Caco-2 (cell line): ENCODE measurements at regions not wholly inside any gene's neighbourhood (a gene's known extent, or its start where the extent isn't known, plus 50 kb on each side); places are given as distances from the start of the nearest gene placed in this dataset.

Experiments
- BruUV-seq: library from RNA; stranded (reverse); fragments of 400-500 nt; replicated peaks from 2 replicates; lab custom pipeline; 2021; lab: Mats Ljungman, UMichigan
- CTCF ChIA-PET: fragments of 300-600 bp; sonication (Branson Sonifier 250); formaldehyde crosslinking; loops from one replicate; lab custom pipeline; 2022; ENCODE audit warnings: antibody characterized with exemption; lab: Charles Lee
- POLR2A ChIA-PET: fragments of 300-600 bp; sonication (Branson Sonifier 250); formaldehyde crosslinking; loops from one replicate; lab custom pipeline; 2022; ENCODE audit warnings: antibody characterized with exemption; lab: Charles Lee
- DNase-seq, 2 experiments: peaks; one replicate each; pipeline versions ENCODE4 v3.0.0 to v3.0.0-alpha.2; 2020 to 2022
- H3K27me3 ChIP-seq: replicated peaks from 2 replicates; pipeline ENCODE4 v1.6.0; 2011; ENCODE audit warnings: low read length; ENCODE audit not compliant: control insufficient read depth, insufficient read depth
- H3K36me3 ChIP-seq: 2 replicates; pipeline ENCODE4 v1.5.1; 2011; ENCODE audit warnings: low read length; ENCODE audit not compliant: control insufficient read depth, insufficient read depth
- H3K4me1 ChIP-seq: fragments of 250-450 bp; sonication (Bioruptor Pico); 2 replicates; pipeline ENCODE4 v1.5.1; 2020; ENCODE audit warnings: mild to moderate bottlenecking
- H3K4me3 ChIP-seq: 2 replicates; pipeline ENCODE4 v1.5.1; 2011; ENCODE audit warnings: low read depth, mild to moderate bottlenecking, control low read depth, low read length
- H3K9me3 ChIP-seq: fragments of 250-450 bp; sonication (Bioruptor Pico); 2 replicates; pipeline ENCODE4 v1.5.1; 2020; ENCODE audit warnings: mild to moderate bottlenecking, moderate library complexity
- H3K27ac Mint-ChIP-seq: one replicate; pipeline ENCODE4 v1.8.0; 2022; ENCODE audit warnings: mixed read lengths; ENCODE audit not compliant: unreplicated experiment
- H3K27me3 Mint-ChIP-seq: one replicate; pipeline ENCODE4 v1.8.0; 2022; ENCODE audit warnings: mixed read lengths; ENCODE audit not compliant: insufficient read depth, unreplicated experiment
- H3K36me3 Mint-ChIP-seq: one replicate; pipeline ENCODE4 v1.8.0; 2022; ENCODE audit warnings: mild to moderate bottlenecking, mixed read lengths; ENCODE audit not compliant: insufficient read depth, unreplicated experiment
- H3K4me1 Mint-ChIP-seq: one replicate; pipeline ENCODE4 v1.8.0; 2022; ENCODE audit warnings: low read depth, mixed read lengths; ENCODE audit not compliant: unreplicated experiment
- H3K4me3 Mint-ChIP-seq: one replicate; pipeline ENCODE4 v1.8.0; 2022; ENCODE audit warnings: mild to moderate bottlenecking, moderate library complexity, mixed read lengths; ENCODE audit not compliant: unreplicated experiment
- H3K9me3 Mint-ChIP-seq: one replicate; pipeline ENCODE4 v1.8.0; 2022; ENCODE audit warnings: mixed read lengths; ENCODE audit not compliant: unreplicated experiment
- intact Hi-C: fragments of 100-400 bp; cut with micrococcal nuclease; formaldehyde crosslinking; loops from one replicate; pipeline ENCODE4 v1.10.0; 2022; ENCODE audit not compliant: unreplicated experiment
- TF ChIP-seq, protein P1 (sequence below), 2 experiments: fragments of 200-600 bp in 1 of 2; IDR thresholded peaks; 1 replicate in 1 of 2; 2 replicates in 1 of 2; pipeline versions ENCODE4 v1.5.1 to v1.8.0; 2011 to 2022; ENCODE audit warnings: antibody characterized with exemption in 1 of 2, control low read depth in 1 of 2, inconsistent platforms in 1 of 2, low read depth in 1 of 2, low read length in 1 of 2, mild to moderate bottlenecking in 1 of 2, moderate library complexity in 1 of 2; ENCODE audit not compliant: insufficient read depth in 1 of 2, severe bottlenecking in 1 of 2, unreplicated experiment in 1 of 2

- POLR2A ChIA-PET = no interaction called here
- peaks cover 2% of the 10 kb centered on the region for H3K27me3 Mint-ChIP-seq
- TF ChIP-seq, protein P1, sequence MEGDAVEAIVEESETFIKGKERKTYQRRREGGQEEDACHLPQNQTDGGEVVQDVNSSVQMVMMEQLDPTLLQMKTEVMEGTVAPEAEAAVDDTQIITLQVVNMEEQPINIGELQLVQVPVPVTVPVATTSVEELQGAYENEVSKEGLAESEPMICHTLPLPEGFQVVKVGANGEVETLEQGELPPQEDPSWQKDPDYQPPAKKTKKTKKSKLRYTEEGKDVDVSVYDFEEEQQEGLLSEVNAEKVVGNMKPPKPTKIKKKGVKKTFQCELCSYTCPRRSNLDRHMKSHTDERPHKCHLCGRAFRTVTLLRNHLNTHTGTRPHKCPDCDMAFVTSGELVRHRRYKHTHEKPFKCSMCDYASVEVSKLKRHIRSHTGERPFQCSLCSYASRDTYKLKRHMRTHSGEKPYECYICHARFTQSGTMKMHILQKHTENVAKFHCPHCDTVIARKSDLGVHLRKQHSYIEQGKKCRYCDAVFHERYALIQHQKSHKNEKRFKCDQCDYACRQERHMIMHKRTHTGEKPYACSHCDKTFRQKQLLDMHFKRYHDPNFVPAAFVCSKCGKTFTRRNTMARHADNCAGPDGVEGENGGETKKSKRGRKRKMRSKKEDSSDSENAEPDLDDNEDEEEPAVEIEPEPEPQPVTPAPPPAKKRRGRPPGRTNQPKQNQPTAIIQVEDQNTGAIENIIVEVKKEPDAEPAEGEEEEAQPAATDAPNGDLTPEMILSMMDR (IDR thresholded peaks at IDR 0.05; ENCODE audit: insufficient read depth in 1 of 2, low read depth in 1 of 2, low read length in 1 of 2, severe bottlenecking in 1 of 2, unreplicated experiment in 1 of 2) = no peak
- Histone ChIP-seq H3K4me3 (no peak overlapping the region), H3K36me3 (no peaks in the 10 kb centered on the region), H3K9me3 (no peaks in the 10 kb centered on the region), H3K4me1 (no peaks in the 10 kb centered on the region), H3K27me3 (no peaks in the 10 kb centered on the region)
- H3K4me3 Mint-ChIP-seq = no peak overlapping the region
- H3K4me1 Mint-ChIP-seq = no peaks in the 10 kb centered on the region
- H3K27ac Mint-ChIP-seq = no peak overlapping the region
- no peak for DNase-seq
- H3K9me3 Mint-ChIP-seq = no peaks in the 10 kb centered on the region
- intact Hi-C loops = no loop called here
- no TSS peak for BruUV-seq
- CTCF ChIA-PET = no interaction called here
- no peaks in the 10 kb centered on the region for H3K36me3 Mint-ChIP-seq
Measured at GRCh38 chr1:14103878-14104430, 404.0 kb downstream of the PRDM2 start.

GRCh38 chr1:14106126-14106525 is 406.1 kb downstream of the PRDM2 start:
- Mint-ChIP-seq H3K4me3 (no peak overlapping the region), H3K36me3 (no peaks in the 10 kb centered on the region), H3K27me3 (peaks cover 2% of the 10 kb centered on the region), H3K9me3 (no peaks in the 10 kb centered on the region), H3K27ac (no peak overlapping the region), H3K4me1 (no peaks in the 10 kb centered on the region)
- Histone ChIP-seq H3K4me1 (no peaks in the 10 kb centered on the region), H3K9me3 (no peaks in the 10 kb centered on the region), H3K36me3 (no peaks in the 10 kb centered on the region), H3K4me3 (no peak overlapping the region), H3K27me3 (no peaks in the 10 kb centered on the region)
- no TSS peak for BruUV-seq
- intact Hi-C loops = no loop called here
- CTCF ChIA-PET = no interaction called here
- TF ChIP-seq, protein P1 (IDR thresholded peaks at IDR 0.05; ENCODE audit: insufficient read depth in 1 of 2, low read depth in 1 of 2, low read length in 1 of 2, severe bottlenecking in 1 of 2, unreplicated experiment in 1 of 2) = no peak
- no peak for DNase-seq
- POLR2A ChIA-PET = no interaction called here

GRCh38 chr1:14106679-14107313 is 406.8 kb downstream of the PRDM2 start:
- H3K9me3 ChIP-seq = no peaks in the 10 kb centered on the region
- TF ChIP-seq, protein P1 (IDR thresholded peaks at IDR 0.05; ENCODE audit: insufficient read depth in 1 of 2, low read depth in 1 of 2, low read length in 1 of 2, severe bottlenecking in 1 of 2, unreplicated experiment in 1 of 2) = no peak
- no peaks in the 10 kb centered on the region for H3K27me3 ChIP-seq
- Mint-ChIP-seq H3K4me3 (no peak overlapping the region), H3K27ac (no peak overlapping the region), H3K27me3 (peaks cover 2% of the 10 kb centered on the region), H3K36me3 (no peaks in the 10 kb centered on the region), H3K4me1 (no peaks in the 10 kb centered on the region), H3K9me3 (no peaks in the 10 kb centered on the region)
- BruUV-seq = no TSS peak
- no peak overlapping the region for H3K4me3 ChIP-seq
- ChIA-PET POLR2A (no interaction called here), CTCF (no interaction called here)
- no peaks in the 10 kb centered on the region for H3K36me3 ChIP-seq
- no peak for DNase-seq
- intact Hi-C loops = no loop called here
- no peaks in the 10 kb centered on the region for H3K4me1 ChIP-seq
